HG02763 (cell line): ENCODE measurements at regions not wholly inside any gene's neighbourhood (a gene's known extent, or its start where the extent isn't known, plus 50 kb on each side); places are given as distances from the start of the nearest gene placed in this dataset.

Source experiments
- ATAC-seq: cut with Tn5 transposase; IDR thresholded peaks from one replicate; pipeline ENCODE4 v1.9.1; 2021; ENCODE audit warnings: mild to moderate bottlenecking, moderate library complexity; ENCODE audit not compliant: unreplicated experiment

DNA sequence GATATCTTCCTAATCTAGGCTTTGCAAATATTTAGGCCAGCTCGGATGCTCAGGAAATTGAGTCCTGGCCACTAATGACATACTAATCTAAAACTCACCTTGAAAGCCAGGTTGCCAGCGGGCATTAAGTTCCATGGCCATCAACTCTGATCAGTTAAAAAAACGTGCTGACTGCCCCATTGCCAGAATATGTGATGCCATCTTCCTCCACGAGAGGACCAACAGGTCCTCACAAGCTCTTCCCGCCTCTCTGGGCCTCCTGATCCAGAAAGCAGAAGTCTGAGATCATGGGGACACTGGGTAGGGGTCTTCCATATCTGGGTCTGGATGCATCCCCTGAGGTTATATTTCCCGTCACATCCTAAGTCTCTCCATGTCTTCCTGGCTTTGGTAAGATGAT lies 311.3 kb downstream of the TCERG1L start:
- no peak for ATAC-seq

DNA sequence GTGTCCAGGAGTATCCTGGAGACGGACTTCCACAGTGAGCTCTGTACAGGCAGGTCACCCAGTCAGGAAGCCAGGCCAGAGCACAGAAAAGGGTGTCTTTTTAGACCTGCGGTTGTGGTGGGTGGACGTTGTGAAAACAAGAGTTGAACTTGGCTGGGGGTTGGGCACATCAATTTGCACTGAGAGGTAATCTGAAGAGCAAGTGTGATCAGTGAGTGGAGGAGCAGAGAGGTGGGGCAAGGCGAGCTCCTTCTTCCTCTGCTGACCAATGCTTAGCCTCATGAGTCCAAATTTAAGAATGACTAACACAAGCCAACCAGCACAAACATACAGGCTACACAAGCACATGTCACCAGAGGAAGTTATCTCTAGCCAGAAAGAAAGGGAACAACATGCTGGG lies 310.8 kb downstream of the TCERG1L start:
- ATAC-seq = no peak

DNA sequence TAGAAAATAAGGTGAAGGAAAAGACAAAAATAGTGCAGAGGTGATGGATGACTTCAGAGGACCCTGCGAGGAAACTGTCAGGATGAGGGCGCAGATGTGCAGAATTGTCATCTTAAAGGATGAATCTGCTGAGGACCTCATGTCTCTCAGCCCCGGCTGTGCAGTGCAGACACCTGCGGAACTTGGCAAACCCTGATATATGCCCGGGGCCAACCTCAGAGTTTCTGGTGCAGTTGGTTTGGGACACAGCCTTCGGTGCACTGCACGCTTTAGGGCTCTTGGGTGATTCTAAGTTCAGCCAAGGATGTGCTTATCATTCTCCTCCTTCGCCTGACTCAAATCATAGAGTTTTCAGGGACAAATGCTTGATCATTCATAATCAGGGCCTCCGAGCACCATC lies 310.1 kb downstream of the TCERG1L start:
- ATAC-seq = no peak

DNA sequence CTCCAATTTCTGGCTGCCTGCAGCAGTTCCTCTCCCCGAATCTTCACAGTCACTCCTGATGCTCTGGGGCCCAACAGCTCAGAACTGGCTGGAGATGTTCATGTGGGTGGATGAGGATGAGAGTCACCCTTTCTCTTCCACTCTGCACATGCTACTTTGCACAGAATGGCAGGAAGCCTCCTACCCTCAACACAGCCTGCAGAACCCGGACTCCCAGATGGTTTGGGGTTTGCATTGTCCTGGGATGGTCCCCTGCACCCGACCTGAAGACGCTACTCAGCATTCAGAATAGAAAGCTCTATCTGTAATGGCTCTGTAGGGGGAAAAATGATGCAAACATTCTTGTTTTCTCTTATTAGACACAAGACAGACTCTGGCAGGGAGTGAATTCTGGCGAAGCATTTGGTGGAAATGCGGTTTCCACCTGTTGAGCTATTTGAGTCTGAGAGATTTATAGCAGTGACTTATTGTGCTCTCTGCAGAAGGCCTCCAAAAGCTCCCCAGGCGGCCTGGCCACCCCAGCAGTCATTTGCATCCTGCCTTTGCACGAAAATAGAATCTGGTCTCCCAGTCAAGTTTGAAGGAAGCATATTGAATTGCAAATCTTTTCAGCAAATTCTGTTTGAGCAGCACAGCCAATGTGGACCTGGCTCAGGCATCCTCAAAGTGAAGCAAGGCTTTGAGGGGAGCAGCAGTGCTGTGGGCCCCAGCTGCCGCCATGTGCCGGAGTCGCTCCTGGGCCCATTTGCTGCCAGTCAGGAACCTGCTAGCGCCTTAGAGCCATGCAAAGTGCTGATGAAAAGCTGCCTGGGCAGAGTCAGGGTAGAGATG lies 309.3 kb downstream of the TCERG1L start:
- no peak for ATAC-seq

DNA sequence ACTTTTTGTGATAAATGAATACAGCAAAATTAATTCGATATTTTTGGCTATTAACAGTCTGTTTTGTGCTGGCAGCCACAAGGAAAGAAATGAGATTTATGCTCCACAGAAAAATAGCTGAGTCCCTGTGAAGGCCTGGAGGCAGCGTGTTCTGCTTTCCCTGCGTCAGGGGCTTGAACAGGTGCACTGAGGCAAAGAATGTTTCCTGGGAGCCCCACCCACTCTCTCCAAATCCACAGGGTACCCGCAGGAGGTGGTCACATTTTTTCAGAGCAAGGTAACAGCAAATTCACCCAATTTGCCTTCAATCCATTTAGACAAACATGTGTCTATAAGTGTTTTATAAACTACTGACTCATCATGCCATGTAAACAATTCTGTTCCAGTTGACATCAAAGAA lies 308.1 kb downstream of the TCERG1L start:
- no peak for ATAC-seq

DNA sequence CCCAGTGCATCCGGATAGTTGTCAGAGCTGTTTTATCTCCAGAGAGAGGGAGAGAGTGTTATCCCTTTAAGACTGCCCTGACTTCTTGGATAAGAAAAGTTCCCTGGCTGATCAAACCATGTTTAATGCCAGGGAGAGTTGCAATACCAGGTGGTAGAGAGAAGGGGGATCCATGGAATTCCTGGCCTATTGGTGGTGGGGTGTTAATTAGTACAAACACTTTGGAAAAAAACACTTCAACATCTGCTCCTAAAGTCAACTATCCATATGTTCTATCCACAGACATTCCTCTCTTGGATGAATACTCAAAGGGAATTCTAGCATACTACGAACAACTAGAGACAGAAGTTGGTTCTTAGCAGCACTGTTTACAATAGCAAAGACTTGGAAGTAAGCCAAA lies 307.2 kb downstream of the TCERG1L start:
- ATAC-seq = no peak

DNA sequence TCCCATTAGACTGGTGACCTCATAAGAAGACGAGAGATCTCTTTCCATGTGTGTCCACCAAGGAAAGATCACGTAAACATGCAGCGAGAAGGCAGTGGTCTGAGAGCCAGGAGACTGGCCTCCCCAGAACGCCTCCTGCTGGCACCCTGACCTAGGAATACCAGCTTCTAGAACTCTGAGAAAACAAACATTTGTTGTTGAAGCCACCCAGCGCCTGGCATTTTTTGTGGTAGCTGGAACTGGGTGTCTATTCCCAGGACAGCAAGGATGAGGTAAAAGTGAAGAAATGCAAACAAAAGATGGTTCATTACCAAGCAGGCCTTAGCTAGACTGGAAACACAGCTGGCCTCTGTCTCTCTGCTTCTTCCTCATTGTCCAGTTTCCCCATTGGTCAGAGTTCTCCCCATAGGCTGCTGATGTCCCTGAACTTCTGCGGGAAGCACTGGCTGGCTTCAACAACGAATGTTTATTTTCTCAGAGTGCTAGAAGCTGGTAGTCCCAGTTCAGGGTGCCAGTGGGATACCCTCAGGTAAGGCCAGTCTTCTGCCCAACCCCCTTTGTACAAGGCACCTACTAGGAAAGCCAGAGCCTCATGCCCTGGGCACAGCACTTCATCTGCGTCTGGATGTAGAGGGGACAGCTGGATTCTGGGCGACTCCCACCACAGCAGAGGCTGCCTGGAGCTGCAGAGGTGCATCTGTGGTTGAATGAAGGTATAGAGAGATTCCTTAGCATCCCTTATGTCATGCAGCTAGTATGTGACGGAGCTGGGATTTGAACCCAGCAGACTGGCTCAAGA lies 304.9 kb downstream of the TCERG1L start:
- no peak for ATAC-seq

DNA sequence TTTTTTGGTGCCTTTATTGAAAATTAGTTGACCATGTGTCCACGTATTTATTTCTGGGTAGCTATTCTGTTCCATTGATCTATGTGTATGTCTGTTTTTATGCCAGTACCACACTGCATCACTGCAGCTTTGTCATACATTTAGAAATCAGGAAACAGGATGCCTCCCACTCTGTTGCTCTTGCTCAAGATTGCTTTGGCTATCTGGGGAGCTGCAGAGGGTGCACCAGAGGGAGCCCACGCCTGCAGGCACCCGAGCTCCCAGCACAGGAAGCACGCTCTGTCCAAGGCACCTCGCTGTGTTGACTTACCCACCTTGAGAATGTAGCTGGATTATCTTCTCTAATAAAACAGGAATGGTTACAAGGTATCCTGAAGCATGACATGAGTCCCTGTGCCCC lies 301.7 kb downstream of the TCERG1L start:
- ATAC-seq = no peak

DNA sequence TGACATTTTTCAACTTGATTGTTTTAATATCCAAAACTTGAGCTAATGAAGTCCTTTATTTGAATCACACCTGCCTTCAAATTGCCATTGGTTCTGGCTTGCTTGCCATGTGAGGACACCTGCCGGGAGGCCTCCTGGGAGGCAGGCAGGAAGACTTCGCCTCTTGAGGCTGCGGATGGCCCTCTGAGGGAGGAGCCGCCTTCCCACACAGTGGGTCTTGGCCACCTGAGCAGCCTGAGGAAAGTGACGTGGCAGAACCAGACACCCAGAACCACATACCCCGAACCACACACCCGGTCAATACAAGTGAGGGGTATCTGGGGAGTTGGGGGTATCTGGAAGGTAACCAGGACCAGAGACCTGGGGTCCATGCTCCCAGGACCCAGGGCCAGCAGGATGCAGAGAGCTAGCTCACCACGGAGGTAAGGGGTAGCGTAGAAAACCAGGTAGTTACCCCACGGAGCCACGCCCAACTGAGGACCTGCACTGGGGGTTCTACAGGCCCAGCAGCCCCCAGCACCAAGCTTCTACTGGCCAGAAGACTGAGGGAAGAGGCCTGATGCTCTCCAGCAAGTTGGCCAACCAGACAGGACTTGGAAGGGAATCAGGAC lies 300.5 kb downstream of the TCERG1L start:
- ATAC-seq = no peak

DNA sequence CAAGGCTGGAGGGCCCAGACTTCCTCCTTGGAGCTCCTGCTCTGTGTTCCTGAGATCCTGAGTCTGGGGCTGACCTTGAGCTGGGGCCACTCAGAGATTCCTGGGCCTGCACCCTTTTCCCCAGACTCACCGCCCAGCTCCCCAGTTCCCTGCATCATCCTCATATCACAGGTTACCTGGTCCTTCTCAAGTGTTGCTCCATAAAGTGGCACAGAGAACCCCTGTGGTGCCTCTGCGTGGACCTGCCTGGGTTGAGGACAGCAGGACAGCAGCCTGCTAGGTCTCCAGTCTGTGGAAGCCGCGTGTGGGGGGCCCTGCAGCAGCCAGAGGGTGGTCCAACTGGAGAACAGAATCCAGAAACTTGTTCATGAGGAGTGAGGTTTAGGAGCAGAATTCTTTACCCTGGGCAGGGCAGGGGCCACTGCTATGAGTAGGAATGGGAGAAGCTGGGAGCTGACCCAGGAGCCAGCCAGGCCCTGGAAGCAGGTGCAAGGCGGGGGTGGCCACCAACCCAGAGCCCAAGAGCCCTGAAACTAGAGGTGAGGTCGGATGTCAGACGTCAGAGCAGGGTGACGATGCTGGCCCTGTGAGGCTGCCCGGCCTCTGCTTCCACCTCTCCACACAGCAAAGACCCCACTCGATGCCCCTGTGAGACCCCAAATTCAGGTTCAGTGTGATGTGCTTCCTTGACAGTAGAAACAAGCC lies 299.4 kb downstream of the TCERG1L start:
- no peak for ATAC-seq

DNA sequence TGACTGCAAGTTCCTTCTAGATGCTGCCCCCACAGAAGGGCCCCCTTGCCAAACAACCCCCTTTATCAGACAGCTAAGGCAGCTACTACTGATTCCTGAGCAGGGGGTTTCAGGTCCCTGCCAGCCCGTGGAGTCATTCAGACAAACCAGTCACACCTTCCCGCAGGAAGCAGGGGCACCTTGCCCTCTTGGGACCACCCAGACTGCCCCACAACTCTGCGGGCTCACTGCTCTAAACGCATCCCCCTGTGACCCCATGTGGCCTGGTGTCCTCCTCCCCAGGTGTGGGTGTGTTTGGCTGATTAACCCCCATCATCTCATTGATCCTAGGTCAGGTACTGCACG lies 298.9 kb downstream of the TCERG1L start:
- no peak for ATAC-seq

DNA sequence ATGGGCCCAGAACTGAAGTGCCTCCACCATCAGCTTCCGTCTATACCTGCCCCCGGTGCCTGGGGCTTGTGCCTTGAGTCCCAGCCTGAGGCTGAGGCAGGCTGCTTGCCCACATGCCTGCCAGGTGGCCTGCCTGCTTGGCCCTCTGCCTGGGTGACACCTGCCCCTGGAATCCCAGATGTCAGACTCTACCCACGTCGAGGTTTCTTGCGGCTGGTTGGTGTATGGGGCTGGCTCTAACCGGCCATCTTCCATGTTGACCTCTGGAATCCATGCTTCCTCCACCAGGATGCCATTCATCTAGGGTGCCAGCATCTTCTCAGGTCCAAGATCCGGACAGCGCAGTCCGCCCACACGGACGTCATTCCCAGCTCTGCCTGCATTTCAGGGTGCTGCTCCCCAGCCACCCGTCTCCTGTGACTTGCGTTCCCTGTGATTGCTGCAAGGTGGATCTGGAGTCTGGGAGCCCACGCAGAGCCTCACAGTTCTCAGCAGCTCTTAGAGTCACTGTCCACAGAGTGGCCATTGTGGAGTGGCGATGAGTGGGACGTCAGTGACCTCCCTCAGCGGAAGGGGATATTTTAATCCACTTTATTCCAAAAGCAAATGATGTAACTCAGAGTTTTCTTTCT lies 298.1 kb downstream of the TCERG1L start:
- ATAC-seq = no peak

DNA sequence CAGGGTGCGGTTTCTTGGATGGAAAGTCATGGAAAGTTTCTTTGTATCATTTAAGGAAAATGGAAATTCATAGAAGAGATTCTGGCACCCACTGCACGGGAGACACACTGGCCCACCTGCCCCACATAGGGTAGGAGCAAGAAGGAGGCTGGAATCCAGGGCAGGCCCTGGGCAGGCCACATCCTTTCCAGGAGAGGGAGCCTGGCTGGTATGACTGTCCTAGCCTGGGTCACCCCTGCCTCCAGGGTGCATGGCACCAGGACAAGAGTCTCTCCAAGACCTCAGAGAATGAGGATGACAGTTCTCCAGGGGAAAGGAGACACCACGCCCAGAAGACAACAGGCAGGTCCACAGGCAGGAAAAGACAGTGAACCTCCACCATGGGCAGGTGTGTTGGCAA lies 297.2 kb downstream of the TCERG1L start:
- no peak for ATAC-seq

DNA sequence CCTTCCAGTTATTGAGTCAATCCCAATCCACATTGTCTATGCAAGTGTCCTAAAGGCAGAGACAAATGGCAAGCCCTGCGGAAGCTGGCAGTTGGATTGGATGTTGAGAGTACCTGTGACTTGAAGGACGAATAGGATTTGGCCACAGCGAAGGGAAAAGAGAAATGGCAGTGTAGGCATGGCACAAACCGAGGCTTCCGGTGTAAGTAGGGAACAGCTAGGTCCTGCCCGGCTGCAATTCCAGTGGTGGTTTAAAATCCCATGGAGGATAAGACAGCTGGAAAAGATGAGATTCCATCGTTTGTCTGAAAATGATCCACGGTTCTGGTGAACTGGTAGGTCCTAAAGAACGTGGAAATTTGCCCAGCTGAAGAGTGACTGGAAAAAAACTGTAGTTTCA lies 296.2 kb downstream of the TCERG1L start:
- no peak for ATAC-seq

DNA sequence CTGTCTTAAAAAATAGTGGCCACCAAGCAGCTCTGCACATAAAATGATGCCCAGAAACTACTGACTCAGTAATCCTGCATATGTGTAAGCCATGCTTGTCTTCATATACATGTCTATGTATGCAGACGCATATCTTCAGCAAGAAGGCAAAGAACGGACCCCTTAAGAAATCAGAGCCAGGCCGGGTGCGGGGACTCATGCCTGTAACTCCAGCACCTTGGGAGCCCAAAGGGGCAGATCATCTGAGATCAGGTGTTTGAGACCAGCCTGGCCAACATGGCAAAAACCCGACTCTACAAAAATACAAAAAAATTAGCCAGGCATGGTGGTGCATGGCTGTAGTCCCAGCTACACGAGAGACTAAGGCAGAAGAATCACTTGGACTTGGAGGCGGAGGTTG lies 295.0 kb downstream of the TCERG1L start:
- ATAC-seq = no peak

DNA sequence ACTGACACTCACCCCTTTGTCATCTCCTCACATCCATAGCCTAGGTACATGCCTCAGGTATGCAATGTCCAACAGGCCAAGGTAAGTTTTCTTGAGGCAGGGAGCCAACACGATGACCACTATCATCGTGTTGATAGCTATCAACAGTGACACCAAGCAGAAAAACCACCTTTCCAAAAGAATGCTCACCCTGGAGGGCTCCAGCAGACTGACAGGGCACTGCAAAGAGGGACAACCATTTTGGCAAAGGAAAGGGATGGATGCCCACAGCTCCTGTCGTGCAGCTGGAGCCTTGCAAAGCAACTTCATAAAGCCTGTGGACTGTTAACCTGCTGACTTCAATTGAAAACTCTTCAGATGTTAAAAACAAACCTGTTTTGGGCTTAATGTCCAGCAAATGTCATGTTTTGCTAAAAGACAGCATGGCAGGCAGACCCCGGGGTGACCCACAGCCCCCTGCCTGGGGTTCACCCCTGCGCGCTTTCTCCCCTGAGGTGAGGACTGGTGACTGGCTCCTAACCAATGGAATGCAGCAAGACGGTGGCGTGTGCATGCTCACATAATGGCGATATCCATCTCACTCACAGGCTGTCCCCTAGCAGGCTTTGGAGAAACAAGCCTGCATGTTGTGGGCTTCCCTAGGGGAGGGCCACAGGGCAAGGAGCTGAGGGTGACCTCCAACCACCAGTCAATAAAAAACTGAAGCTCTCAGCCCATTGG lies 293.8 kb downstream of the TCERG1L start:
- no peak for ATAC-seq

DNA sequence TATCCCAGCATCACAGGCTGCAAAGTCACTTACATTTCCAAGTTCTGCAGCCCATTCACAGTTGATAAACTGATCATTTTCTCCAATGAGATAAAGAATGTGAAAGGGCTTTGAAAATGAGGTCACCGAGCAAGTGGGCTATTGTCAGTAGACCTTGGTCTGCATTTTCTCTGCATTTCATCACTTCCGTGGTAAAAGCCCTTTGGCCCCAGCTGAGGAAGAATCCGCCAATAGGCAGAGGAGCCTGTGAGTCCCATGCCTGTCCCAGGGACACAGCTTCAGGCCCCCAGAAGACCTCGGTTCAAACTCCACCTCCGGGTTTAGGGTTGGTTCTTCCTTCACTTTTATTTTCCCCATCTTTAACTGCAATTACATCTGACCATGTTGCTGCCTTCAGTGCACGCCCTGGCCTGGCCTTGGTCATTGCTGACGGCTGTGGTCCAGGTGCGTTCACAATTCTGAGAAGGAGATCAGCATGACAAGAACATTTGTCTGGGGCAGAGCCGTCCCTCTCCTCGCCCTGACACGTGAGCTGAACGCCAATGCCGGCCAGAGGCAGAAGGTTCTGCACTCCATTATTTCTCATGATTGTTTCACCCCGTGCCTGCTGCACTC lies 292.5 kb downstream of the TCERG1L start:
- no peak for ATAC-seq

DNA sequence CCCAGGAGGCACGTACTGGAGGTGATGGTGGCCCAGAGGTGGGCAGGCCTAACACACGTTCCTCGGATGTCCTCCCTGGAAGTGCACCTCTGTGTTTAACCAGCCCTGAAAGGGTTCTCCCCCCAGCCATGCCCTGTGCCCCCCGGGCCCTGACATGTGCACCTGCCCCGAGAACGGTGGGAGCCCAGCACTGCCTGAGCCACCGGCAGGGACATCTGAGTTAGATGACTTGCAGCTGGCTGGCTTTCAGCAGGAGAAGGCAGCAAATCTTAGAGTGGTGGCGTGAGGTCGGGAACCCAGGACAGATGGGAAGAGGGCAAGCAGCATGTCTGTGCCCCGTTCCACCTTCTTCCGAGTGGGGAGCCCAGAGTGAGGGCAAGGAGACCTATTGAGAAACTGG lies 291.8 kb downstream of the TCERG1L start:
- ATAC-seq = no peak

DNA sequence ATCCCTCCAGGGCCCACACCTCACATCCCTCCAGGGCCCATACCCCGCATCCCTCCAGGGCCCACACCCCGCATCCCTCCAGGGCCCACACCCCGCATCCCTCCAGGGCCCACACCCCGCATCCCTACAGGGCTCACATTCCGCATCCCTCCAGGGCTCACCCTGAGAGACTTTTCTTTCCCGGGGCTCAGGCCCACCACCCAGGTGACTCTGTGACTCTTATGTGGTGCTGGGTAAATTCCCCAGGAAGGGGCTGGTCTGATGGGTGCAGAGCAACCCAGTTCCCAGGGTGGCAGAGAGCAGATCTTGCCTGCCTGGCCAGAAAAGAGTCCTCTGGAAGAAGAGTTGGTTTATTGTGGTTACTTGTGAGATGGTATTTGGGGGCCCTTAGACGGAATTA lies 290.7 kb downstream of the TCERG1L start:
- ATAC-seq = no peak
